SU-DHL-6 (cell line): ENCODE measurements at regions not wholly inside any gene's neighbourhood (a gene's known extent, or its start where the extent isn't known, plus 50 kb on each side); places are given as distances from the start of the nearest gene placed in this dataset.

Source experiments
- H2AFZ ChIP-seq: fragments of 200-600 bp; sonication (generic); 2 replicates; pipeline ENCODE4 v1.6.1; 2014; ENCODE audit warnings: low read depth, mild to moderate bottlenecking, moderate library complexity, mixed read lengths, antibody characterized with exemption, low read length; ENCODE audit not compliant: severe bottlenecking
- H3F3A ChIP-seq: fragments of 200-600 bp; shearing (Covaris generic); 2 replicates; pipeline ENCODE4 v1.6.0; 2016; ENCODE audit warnings: antibody characterized with exemption, mild to moderate bottlenecking; ENCODE audit not compliant: insufficient read depth
- H3K27ac ChIP-seq: fragments of 200-600 bp; sonication (generic); 2 replicates; pipeline ENCODE4 v1.5.1; 2016; ENCODE audit warnings: low read depth, mild to moderate bottlenecking, low read length, moderate library complexity, mixed read lengths
- H3K27me3 ChIP-seq: fragments of 200-600 bp; sonication (generic), shearing (Covaris generic); 2 replicates; pipeline ENCODE4 v1.6.0; 2014; ENCODE audit warnings: mild to moderate bottlenecking, low read length
- H3K36me3 ChIP-seq: fragments of 200-600 bp; sonication (generic); 2 replicates; pipeline ENCODE4 v1.6.1; 2014; ENCODE audit warnings: mild to moderate bottlenecking, low read length, mixed read lengths
- H3K4me2 ChIP-seq: fragments of 300-600, 200-600 bp; shearing (Covaris generic), sonication (generic); 2 replicates; pipeline ENCODE4 v1.6.0; 2014; ENCODE audit warnings: low read length, low read depth, mild to moderate bottlenecking; ENCODE audit not compliant: poor library complexity, severe bottlenecking
- H3K4me3 ChIP-seq: fragments of 200-600 bp; sonication (generic); 2 replicates; pipeline ENCODE4 v1.5.1; 2014; ENCODE audit warnings: antibody characterized with exemption, low read length, mild to moderate bottlenecking, mixed read lengths; ENCODE audit not compliant: insufficient read depth, poor library complexity, severe bottlenecking
- H3K79me2 ChIP-seq: fragments of 200-600 bp; sonication (generic); 2 replicates; pipeline ENCODE4 v1.6.1; 2014; ENCODE audit warnings: mild to moderate bottlenecking, low read length, moderate library complexity; ENCODE audit not compliant: insufficient read depth
- H3K9ac ChIP-seq: fragments of 200-600 bp; sonication (generic); 2 replicates; pipeline ENCODE4 v1.7.0; 2014; ENCODE audit warnings: mild to moderate bottlenecking, low read length
- H3K9me2 ChIP-seq: fragments of 200-600 bp; sonication (generic); replicated peaks from 2 replicates; pipeline ENCODE4 v1.6.1; 2014; ENCODE audit warnings: low read length; ENCODE audit not compliant: insufficient read depth
- H3K9me3 ChIP-seq: fragments of 200-600 bp; sonication (generic); 2 replicates; pipeline ENCODE4 v1.6.1; 2014; ENCODE audit warnings: low read length, mixed read lengths; ENCODE audit not compliant: insufficient read depth
- H4K20me1 ChIP-seq: fragments of 200-600 bp; sonication (generic); 2 replicates; pipeline ENCODE4 v1.6.1; 2014; ENCODE audit warnings: low read depth, mild to moderate bottlenecking, antibody characterized with exemption, low read length, moderate library complexity, mixed read lengths
- EZH2phosphoT487 ChIP-seq: fragments of 200-600 bp; sonication (generic), shearing (Covaris generic); conservative IDR thresholded peaks from 2 replicates; pipeline ENCODE4 v1.6.1; 2018; ENCODE audit warnings: mild to moderate bottlenecking, antibody characterized with exemption, low read length, moderate library complexity, mixed read lengths
- TF ChIP-seq, protein P1 (sequence below): fragments of 200-600 bp; sonication (generic); IDR thresholded peaks from one replicate; pipeline ENCODE4 v1.5.1; 2017; ENCODE audit warnings: antibody characterized with exemption, mild to moderate bottlenecking, low read length, moderate library complexity; ENCODE audit not compliant: insufficient read depth, poor library complexity, severe bottlenecking

DNA sequence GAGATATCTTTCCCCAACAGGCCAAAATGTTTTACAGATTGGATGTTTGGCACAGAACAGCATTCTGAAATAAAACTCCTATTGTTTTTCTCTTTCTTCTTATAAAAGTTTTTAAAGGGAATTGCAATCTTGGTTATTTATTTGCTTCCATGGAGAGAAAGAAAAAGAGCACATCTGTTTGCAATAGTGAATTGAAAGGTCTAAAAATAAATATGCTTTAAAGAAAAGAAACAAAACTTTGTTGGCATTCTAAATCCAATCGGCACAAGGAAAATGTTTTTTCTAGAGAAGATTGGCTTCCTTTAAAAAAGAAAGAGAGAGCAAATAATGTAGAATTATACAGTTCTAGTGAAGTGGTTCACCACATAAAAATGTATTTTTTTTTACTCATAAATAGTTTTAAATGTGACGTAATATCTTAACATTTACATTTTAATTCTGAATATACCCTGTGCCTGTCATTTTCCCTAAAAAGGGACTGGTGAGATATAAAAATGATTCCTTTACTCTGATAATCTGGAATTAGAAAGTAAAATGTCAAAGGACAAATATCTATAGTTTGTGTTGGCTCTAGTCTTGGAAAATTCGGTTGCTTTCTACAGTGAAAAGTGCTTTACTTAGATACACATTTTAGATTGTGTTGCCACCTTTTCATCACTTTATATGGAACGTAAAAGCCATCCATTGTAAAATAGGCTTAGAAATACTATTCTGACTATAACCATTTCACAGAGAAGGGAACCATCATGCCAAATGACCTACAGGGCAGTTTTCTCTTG, 257.4 kb upstream of the CBLB start:
- H2AFZ ChIP-seq = no peak overlapping the region
- no peaks in the 10 kb centered on the region for H3K79me2 ChIP-seq
- no peak overlapping the region for H3K27ac ChIP-seq
- H3K36me3 ChIP-seq = no peaks in the 10 kb centered on the region
- no peak for TF ChIP-seq EZH2phosphoT487
- TF ChIP-seq, protein P1, sequence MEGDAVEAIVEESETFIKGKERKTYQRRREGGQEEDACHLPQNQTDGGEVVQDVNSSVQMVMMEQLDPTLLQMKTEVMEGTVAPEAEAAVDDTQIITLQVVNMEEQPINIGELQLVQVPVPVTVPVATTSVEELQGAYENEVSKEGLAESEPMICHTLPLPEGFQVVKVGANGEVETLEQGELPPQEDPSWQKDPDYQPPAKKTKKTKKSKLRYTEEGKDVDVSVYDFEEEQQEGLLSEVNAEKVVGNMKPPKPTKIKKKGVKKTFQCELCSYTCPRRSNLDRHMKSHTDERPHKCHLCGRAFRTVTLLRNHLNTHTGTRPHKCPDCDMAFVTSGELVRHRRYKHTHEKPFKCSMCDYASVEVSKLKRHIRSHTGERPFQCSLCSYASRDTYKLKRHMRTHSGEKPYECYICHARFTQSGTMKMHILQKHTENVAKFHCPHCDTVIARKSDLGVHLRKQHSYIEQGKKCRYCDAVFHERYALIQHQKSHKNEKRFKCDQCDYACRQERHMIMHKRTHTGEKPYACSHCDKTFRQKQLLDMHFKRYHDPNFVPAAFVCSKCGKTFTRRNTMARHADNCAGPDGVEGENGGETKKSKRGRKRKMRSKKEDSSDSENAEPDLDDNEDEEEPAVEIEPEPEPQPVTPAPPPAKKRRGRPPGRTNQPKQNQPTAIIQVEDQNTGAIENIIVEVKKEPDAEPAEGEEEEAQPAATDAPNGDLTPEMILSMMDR = no peak
- no peak overlapping the region for H3K4me2 ChIP-seq
- no peaks in the 10 kb centered on the region for H3K27me3 ChIP-seq
- H3K4me3 ChIP-seq = no peak overlapping the region
- H3K9me3 ChIP-seq = no peaks in the 10 kb centered on the region
- no peak overlapping the region for H3K9ac ChIP-seq
- H3K9me2 ChIP-seq = no peaks in the 10 kb centered on the region
- H3F3A ChIP-seq = no peaks in the 10 kb centered on the region
- no peaks in the 10 kb centered on the region for H4K20me1 ChIP-seq

- H3F3A ChIP-seq = no peaks in the 10 kb centered on the region
- no peak overlapping the region for H3K27ac ChIP-seq
- no peak overlapping the region for H2AFZ ChIP-seq
- no peak overlapping the region for H3K9ac ChIP-seq
- no peaks in the 10 kb centered on the region for H3K9me3 ChIP-seq
- no peaks in the 10 kb centered on the region for H3K79me2 ChIP-seq
- TF ChIP-seq, protein P1 = no peak
- H3K4me3 ChIP-seq = no peak overlapping the region
- no peaks in the 10 kb centered on the region for H3K36me3 ChIP-seq
- H3K27me3 ChIP-seq = no peaks in the 10 kb centered on the region
- no peaks in the 10 kb centered on the region for H3K9me2 ChIP-seq
- H3K4me2 ChIP-seq = no peak overlapping the region
- H4K20me1 ChIP-seq = no peaks in the 10 kb centered on the region
Observed at GRCh38 chr3:106126846-106127235, 258.0 kb upstream of the CBLB start.

- Histone ChIP-seq H3K4me2 (no peak overlapping the region), H3K4me3 (no peak overlapping the region), H2AFZ (no peak overlapping the region), H3K9ac (no peak overlapping the region), H3K9me3 (no peaks in the 10 kb centered on the region), H3K27me3 (no peaks in the 10 kb centered on the region), H3K79me2 (no peaks in the 10 kb centered on the region), H3K27ac (no peak overlapping the region), H4K20me1 (no peaks in the 10 kb centered on the region), H3F3A (no peaks in the 10 kb centered on the region), H3K9me2 (no peaks in the 10 kb centered on the region), H3K36me3 (no peaks in the 10 kb centered on the region)
- TF ChIP-seq, protein P1 = no peak
- no peak for TF ChIP-seq EZH2phosphoT487
Observed at GRCh38 chr3:106129939-106130338, 261.1 kb upstream of the CBLB start.
